ENCODE measurements at regions not wholly inside any gene's neighbourhood (a gene's known extent, or its start where the extent isn't known, plus 50 kb on each side); places are given as distances from the start of the nearest gene placed in this dataset.

DNA sequence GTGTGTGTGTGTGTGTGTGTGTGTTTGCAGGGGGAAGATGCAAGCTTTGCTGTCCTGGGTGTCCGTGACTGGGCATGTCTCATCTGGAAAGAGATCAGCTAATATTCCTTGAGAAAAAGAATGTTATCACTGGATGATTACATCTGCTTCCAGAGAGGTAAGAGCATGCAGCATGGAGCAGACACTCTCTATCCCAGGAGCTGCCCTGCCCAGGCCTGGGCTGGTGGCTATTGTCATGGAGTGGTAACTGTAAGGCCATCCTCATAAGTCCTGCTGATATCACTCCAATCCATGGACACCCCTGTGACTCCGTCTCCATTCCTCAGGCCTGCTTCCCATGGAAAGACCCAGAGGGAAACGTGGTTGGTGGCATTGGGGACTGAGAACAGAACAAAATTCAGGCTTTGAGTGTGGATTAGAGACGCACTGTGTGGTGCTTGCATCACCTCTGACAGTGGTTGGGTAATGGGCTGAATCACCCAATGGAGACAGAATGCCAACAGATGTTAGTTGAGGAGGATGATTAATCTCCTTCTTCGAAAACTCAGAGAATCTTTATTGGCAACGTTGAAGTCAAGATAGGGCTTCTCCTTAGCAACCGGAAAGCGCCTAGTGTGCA is 52.0 kb upstream of the KCNIP1 start:
- peak; percentile 77 to 91 (median 90) for DNase-seq

DNA sequence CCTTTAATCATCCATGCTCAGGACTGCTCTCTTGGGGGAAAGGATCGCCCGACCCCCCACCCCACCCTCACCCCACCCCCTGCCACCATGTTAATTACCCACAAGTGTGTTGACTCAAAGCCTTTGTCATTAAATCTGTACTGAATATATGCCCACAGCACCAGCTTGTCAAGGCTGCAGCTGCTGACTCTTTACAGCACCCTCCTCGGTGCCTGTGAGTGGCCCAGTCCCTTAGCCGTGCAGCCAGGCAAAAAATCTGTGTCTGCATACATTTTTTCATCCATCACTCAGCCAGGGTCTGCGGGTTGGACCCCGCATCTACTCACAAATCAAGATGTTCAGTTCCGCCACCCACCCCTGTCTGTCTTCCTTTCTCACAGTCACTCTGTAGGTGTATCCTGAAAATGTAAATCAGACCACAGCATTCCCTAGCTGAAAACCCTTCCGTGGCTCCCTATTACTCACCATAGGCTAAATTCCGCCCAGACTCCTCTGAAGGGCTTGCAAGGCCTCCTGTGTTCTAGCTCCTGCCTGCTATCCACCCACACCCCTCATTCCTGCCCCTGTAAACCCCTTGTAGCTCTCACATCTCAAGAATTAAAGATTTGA is 53.7 kb upstream of the KCNIP1 start:
- DNase-seq = no peak

DNA sequence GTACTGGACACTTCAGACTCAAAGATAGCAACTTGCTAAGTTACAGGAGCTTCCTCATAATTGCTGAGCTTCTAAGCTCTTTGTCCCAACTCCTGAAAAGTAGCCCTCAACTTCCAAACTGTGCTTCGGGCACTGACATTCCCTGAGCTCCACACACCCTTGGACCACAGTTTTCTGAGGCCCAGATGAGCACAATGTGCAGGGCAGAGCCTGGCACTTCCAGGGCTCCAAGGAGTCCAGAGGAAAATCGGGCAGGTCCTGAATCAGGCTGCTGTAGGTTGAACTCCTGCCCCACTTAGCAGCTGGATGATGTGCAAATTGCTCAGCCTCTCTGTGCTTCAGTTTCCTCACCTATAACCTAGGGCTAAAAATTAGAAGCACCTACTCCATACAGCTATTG is 54.6 kb upstream of the KCNIP1 start:
- DNase-seq = no peak

DNA sequence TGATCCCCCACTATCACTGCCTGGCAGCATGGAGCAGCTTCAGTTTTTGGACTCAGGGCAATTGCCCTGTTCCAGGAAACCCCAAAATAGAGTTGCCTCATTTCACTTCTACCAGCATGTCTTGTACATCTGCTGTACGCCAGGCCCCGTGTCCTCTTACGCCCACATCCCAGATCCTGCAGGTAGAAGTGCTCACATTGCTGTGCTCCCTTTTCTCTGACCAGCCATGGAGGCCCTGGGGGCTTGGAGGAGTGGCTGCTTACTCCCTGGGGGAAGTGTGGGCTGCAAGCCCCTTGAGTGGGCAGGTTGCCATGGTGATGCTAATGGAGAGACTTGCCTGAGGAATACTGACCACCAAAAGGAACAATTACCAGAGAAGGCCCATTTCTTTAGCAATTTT is 55.6 kb upstream of the KCNIP1 start:
- no peak for DNase-seq

DNA sequence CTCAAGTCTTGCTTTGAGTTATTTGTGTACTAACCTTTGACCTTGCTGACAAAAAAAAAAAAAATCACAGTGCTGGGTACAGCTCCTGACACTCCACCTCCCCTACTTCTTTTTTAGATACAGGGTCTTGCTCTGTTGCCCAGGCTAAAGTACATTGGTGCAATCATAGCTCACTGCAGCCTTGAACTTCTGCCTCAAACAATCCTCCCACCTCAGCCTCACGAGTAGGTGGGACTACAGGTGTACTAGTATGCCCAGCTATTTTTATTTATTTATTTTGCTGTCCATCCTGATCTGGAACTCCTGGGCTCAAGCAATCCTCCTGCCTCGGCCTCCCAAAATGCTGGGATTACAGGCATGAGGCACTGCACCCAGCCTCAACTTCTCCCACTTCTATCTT is 57.2 kb upstream of the KCNMB1 start:
- no peak for DNase-seq

DNA sequence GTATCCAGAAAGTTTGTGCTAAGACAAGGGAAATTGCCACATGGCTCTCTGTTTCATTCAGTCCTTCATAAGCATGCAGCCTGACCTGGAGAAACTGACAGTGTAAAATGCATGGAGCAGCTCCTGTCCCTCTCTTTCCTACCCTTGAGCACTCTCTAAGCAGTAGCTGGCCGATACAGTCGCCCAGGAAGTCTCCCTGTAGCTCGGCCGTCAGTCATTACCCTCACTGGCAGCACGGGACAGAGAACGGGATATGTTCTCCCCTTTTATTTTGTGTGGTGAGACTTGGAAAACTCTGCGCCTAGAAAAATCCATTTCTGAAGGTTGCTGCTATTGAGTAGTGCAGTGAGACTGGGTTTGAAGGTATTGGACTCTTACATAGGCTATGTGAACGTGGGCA is 56.8 kb upstream of the KCNMB1 start:
- no peak for DNase-seq

DNA sequence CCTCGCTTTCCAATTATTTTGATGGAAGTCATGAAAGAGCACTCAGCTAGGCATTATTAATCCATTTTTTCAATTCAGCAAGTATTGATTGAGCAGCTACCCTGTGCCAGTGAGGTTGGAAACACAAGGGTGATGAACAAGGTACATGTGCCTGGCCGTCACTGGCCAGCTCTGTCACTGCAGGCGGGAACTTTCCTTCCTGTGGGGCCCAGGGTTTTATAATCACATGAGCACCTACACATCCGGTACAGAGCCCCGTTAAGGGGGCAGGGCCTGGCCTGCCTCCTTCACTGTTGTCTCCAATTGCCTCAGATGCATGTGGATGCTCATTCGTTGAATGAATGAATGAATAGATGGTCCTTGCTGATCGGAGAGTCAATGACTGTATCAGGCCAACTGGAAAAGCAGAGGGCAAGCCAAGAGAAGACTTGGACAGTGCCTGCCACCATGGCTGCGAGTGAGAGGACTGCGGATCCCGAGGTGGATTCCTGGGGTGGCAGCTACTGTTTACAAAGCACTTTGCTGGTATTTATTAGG is 55.9 kb upstream of the KCNMB1 start:
- DNase-seq = no peak

DNA sequence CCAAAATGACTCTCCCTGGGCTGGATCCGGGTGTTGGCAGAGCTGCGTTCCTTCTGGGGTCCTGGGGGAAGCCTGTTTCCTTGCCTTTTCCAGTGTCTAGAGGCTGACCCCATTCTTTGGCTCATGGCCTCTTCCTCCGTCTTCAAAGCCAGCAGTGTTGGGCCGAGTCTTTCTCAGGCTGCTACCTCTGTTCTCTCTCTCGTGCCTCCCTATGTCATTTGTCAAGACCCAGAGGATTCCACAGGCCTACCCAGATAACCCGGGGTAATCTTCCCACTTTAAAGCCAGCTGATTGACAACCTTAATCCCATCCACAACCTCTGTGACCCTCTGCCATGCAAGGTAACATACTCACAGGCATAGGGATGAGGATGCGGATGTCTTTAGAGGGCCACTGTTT is 55.0 kb upstream of the KCNMB1 start:
- no peak for DNase-seq

DNA sequence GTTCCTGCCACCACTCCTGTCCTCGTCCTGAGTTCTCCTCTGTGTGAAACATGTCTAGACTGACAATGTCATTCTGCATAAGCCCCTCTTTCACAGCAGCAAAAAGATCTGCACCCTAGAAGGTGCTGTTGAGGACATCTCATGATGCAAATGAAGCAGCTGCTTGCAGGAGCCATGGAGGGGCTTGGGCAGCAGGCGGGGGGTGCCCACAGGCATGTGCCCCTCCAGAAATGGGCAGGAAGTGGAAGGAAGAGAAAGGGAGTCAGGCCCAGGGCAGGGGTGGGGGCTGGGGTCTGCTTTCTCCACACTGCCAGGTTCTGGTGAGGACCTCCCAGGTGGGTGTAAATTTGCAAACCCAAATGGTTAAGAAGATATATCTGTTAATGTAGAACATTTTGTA is 54.5 kb upstream of the KCNMB1 start:
- DNase-seq = no peak

DNA sequence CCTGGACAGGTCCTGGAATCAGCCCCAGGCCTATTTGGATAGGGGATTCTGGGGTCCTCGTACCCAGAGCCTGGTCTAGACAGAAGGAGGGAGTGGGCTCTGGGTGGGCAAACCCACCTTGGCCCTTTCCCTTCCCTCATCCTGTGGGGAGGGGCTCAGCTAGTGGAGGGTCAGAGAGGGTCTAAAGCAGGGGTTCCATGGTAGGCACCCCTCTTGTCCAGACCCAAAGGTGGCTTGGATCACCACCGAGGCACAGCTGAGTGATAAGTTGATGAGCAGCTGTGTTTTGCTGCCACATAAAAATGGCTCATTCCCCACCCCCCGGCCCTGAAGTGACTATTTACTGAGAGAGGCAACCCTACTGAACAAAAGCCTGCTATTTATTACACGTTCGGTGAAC is 53.8 kb upstream of the KCNMB1 start:
- no peak for DNase-seq

DNA sequence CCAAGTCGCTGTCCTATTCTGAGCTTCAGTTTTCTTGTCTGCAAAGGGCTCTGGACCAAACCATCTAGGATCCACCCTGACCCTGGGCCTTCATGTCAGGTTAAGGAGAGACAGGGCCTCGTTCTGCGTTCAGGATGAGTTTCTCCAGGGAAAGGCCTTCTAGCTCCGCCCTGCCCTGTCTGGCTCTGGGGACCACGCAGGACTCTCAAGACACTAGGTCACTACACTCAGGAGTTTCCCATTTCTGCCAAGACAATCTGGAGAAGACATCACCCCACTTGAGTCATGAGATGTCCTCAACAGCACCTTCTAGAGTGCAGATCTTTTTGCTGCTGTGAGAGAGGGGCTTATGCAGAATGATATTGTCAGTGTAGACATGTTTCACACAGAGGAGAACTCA is 53.2 kb upstream of the KCNMB1 start:
- peak; percentile 50 to 67 (median 51) for DNase-seq

DNA sequence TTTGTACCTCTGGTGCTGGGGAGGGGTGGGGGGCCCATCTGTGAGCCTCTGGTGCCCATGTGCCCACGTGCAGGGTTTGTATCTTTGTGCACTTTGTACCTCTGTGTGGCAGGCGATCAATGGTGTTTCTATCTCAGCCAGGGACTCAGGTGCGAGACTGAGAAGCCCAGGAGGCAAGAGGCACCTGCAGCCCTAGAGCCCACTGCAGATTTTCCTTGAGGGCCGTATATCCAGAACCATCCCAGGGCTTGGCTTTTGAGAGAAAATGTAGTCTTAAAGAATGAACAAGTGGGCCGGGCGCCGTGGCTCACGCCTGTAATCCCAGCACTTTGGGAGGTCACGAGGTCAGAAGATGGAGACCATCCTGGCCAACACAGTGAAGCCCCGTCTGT is 52.2 kb upstream of the KCNMB1 start:
- no peak for DNase-seq

DNA sequence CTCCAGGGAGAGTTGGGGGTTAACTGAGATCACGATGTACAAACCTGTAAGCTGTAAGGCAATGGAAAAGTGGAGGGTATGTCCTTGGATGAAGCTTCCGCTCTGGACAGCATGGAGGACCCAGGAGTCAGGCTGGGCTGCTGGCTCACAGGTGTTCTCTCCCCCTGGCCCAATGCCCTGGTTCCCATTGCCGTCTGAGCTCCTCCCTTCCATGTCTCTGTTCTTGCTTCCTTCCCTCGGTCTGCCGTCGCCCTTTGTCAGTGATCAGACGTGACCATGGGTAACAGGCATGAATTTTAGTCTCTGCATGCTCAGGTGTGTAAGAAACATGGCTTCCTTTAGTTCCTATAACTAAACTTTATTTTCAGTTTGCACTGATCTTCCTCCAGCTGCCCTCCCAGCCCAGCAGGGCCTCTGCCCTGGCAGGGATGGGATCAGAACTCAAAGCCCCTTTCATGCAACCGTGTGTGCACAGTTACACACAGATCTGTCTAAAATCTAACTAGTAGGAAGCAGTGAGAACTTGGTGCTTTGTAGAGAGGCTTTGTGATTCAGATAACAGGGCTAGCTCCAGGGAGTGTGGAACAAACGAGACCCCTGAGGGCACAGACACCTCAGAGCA is 51.7 kb upstream of the KCNMB1 start:
- DNase-seq = no peak

DNA sequence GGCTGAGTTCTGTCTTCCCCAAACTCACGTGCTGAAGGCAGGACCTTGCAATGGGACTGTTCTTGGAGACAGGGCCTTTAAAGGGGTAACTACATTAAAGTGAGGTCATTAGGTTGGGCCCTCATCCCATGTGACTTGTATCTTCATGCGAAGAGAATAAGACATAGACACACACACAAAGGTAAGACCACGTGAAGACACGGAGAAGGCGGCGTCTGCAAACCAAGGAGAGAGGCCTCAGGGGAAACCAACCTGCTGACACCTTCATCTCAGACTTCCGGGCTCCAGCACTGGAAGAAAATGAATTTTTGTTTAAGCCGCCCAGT is 50.7 kb upstream of the KCNMB1 start:
- no peak for DNase-seq

DNA sequence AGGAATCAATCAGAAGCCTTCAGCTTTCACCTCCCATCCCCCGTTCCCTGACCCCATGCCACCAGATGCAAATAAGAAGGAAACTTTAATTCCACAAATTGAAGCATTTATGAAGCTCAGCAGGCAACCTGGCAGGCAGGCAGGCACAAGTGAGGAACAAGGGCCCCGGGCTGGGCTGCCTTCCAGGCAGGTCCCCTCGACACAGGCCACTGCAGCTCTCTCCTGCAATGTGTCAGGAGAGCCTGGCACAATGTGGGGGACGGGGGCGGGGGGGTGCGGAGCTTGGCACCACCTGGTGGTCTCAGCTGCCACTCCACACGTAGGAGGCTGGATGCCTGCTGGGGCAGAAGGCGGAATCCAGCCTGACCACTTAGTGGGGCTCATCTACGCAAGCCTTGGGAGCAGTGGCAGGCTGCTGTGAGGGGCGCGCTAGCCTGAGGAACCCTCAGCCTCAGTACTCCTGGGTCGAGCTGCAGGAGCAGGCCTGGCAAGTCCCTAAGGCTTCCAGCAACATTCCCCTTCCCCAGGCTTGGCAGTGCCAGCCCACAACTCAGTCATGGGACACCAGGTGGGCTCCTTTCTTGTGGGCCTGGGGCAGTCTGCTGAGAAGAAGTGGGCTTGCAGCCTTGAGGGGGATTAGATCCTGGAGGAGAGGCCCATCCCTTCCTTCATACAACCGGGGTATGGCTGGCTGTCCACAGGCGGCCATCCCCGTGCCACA is 50.2 kb upstream of the KCNMB1 start:
- no peak for DNase-seq

Measured in suppressor macrophage treated with lipopolysaccharide for 1 hour (primary cell).